ENCODE measurements at regions not wholly inside any gene's neighbourhood (a gene's known extent, or its start where the extent isn't known, plus 50 kb on each side); places are given as distances from the start of the nearest gene placed in this dataset.
A peak's percentile ranks its signal among the peaks of the same experiment; 100 is the strongest.

DNA sequence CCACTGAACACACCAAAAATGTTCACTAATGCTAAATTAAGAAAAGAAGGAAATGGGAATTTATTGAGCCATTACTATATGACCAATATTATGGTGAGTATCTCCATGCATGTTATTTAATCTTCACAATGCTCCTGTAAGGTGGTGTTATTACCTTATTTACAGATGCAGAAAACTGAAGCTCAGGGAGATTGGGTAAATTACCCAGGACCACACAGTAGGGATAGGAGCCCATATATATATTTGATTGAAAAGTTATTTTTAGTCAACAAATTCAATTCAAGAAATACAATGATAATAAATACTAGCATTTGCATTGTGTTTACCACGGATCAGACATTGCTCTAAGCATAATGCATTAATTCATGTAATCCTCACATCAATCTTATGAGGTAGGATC lies 202.2 kb upstream of the FBXO11 start:
- no peak overlapping the region for H3K4me3 ChIP-seq (ENCODE audit: low read depth, low read length)

DNA sequence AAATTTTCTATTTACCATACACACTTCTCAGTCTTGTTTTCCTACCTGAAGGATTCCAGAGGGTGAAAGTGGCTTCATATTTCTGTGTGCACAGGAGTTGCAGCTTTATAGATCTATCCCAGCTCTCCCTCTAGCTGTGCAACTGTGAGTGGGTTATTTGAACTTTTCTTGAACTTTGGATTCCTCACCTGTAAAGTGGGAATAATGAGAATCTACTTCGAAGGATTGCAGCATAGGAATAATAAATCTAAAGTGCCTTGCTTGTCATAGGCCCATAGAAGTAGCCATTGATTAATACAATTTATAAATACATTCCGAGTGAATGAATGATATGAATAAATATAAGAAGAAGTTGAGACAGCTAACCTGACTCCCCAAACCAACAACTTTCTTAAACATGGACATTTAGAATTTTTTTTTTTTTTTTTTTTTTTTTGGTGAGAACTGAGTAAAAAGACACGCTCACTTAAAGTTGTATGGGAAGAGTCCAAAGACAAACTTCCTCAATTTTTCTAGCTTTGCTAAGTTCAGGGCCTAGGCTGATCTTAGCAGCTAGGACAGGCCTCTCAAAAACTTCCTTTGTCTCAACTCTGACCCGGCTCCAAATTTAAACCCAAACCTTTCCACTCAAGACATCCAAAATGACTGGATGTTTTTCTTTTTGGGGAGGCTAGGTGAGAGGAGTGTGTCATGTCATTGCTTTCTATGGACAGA lies 203.3 kb upstream of the FBXO11 start:
- DNase-seq (ENCODE audit: low read depth): no peak
- TF ChIP-seq, protein P1, sequence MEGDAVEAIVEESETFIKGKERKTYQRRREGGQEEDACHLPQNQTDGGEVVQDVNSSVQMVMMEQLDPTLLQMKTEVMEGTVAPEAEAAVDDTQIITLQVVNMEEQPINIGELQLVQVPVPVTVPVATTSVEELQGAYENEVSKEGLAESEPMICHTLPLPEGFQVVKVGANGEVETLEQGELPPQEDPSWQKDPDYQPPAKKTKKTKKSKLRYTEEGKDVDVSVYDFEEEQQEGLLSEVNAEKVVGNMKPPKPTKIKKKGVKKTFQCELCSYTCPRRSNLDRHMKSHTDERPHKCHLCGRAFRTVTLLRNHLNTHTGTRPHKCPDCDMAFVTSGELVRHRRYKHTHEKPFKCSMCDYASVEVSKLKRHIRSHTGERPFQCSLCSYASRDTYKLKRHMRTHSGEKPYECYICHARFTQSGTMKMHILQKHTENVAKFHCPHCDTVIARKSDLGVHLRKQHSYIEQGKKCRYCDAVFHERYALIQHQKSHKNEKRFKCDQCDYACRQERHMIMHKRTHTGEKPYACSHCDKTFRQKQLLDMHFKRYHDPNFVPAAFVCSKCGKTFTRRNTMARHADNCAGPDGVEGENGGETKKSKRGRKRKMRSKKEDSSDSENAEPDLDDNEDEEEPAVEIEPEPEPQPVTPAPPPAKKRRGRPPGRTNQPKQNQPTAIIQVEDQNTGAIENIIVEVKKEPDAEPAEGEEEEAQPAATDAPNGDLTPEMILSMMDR (IDR thresholded peaks at IDR 0.05; ENCODE audit: low read depth, low read length, missing control alignments): no peak
- H3K4me3 ChIP-seq (ENCODE audit: low read depth, low read length): no peak overlapping the region

More for the DNA sequence above, 202.2 kb upstream of the FBXO11 start:
- DNase-seq (ENCODE audit: low read depth): no peak
- TF ChIP-seq, protein P1 (IDR thresholded peaks at IDR 0.05; ENCODE audit: low read depth, low read length, missing control alignments): no peak

DNA sequence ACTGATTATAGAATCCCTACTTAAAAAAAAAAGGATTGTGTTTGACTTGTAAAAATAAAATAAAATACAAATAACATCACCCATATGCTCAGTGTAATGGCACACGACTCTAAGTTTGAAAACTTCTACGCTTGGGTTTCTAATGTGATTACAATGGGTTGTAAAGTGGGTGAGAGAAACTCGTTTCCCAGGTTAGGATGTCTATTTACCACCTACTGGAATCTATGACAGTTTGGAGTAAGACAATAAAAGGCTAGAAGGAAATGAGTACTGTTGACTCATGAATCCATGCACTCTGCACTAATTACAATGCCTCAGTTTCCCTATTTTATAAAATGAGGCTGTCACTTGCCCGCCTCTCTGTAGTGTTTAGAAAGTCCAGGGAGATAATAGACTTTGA lies 204.0 kb upstream of the FOXN2 start:
- DNase-seq (ENCODE audit: low read depth): no peak
- TF ChIP-seq, protein P1 (IDR thresholded peaks at IDR 0.05; ENCODE audit: low read depth, low read length, missing control alignments): no peak
- no peak overlapping the region for H3K4me3 ChIP-seq (ENCODE audit: low read depth, low read length)

DNA sequence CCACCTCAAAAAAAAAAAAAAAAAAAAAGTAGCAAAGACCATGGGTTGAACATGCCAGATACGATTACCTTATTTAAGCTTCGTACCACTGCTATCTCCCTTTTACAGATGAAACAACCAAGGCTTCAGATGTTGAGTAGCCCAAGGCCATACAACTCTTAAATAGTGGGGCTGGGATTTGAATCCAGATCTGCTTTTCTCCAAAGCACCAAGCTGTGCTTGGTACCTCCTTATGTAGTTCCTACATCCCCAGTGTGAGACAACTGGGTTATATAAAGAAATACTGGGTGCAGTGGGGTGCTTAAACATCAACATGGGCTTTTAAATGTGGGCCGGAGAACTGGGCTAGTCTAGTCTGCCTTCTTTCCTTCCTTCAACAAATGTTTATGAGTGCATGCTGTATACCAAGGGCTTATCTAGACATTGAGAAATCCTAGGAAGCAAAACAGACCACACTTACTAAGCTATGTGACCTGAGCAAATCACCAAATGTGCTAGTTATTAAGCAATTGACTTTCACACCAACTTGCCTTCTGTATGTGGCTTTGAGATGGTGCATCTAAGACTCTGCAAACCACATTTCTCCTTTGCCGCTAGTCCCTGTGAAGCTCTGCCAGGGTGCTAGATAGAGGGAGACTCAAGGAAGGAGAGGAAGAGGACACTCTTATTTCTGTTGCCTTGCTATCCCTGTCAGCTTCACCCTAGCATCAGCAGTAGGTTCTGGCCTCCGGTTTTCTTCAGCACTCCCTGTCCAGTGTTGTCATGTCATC lies 201.4 kb upstream of the FOXN2 start:
- H3K4me3 ChIP-seq (ENCODE audit: low read depth, low read length): no peak overlapping the region
- TF ChIP-seq, protein P1 (IDR thresholded peaks at IDR 0.05; ENCODE audit: low read depth, low read length, missing control alignments): no peak
- DNase-seq (ENCODE audit: low read depth): no peak

DNA sequence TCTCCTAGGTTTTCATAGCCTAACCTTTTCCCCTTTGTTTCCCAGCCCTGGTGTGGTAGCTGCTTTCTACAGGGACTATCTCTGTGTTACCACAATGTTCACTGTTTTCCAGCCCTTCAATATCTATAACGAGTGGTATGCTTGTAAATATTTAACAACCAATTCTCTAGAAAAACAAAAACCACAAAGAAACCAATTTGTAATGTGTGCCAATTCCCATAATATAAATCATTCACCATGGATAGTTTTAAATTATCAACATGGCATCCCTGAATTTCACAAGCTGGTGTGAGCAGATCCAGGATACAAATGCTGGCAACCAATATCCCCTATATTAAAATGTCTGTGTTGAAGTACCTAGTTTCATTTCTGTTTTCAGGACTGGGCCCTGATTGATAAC lies 200.7 kb upstream of the FOXN2 start:
- no peak overlapping the region for H3K4me3 ChIP-seq (ENCODE audit: low read depth, low read length)
- TF ChIP-seq, protein P1 (IDR thresholded peaks at IDR 0.05; ENCODE audit: low read depth, low read length, missing control alignments): no peak
- no peak for DNase-seq (ENCODE audit: low read depth)

DNA sequence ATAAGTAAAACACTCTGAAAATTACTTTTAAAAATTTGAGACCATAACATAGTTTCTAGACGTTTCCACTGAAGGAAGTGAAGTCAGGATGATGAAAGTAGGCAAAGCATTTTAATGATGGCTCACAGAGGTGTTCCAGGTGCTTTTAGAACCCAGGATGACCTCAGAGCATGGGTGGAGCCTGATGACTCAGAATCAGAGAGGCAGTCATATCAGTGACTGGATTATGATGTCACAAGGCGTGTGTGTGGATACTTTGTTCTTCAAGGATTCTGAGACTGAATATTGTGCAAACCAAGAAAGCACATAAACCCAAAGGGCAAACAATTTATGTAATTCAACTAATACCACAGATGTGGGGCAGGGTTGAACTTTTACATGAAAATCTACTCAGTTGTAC lies 200.2 kb upstream of the FOXN2 start:
- TF ChIP-seq, protein P1 (IDR thresholded peaks at IDR 0.05; ENCODE audit: low read depth, low read length, missing control alignments): no peak
- H3K4me3 ChIP-seq (ENCODE audit: low read depth, low read length): no peak overlapping the region
- DNase-seq (ENCODE audit: low read depth): peak; percentile 40
